IgD-negative memory B cell (primary cell): ENCODE measurements at regions not wholly inside any gene's neighbourhood (a gene's known extent, or its start where the extent isn't known, plus 50 kb on each side); places are given as distances from the start of the nearest gene placed in this dataset.
A peak's percentile ranks its signal among the peaks of the same experiment; 100 is the strongest.

Experiments
- H3K27ac Mint-ChIP-seq, 3 donors: one replicate each; pipeline ENCODE4 v1.8.0; 2020 to 2022; ENCODE audit warnings: mild to moderate bottlenecking in 3 of 3, mixed read lengths in 3 of 3, moderate library complexity in 1 of 3
- H3K27me3 Mint-ChIP-seq: one replicate; pipeline ENCODE4 v1.8.0; 2021; ENCODE audit warnings: mixed read lengths
- H3K36me3 Mint-ChIP-seq: one replicate; pipeline ENCODE4 v1.8.0; 2020; ENCODE audit warnings: mild to moderate bottlenecking, mixed read lengths
- H3K4me1 Mint-ChIP-seq, 3 donors: one replicate each; pipeline ENCODE4 v1.8.0; 2020 to 2022; ENCODE audit warnings: mixed read lengths in 3 of 3, mild to moderate bottlenecking in 1 of 3
- H3K4me3 Mint-ChIP-seq, 4 donors: one replicate each; pipeline ENCODE4 v1.8.0; 2020 to 2022; ENCODE audit warnings: mild to moderate bottlenecking in 4 of 4, mixed read lengths in 4 of 4, moderate library complexity in 3 of 4
- H3K9me3 Mint-ChIP-seq, 3 donors: one replicate each; pipeline ENCODE4 v1.8.0; 2020 to 2021; ENCODE audit warnings: mixed read lengths in 3 of 3, mild to moderate bottlenecking in 1 of 3

DNA sequence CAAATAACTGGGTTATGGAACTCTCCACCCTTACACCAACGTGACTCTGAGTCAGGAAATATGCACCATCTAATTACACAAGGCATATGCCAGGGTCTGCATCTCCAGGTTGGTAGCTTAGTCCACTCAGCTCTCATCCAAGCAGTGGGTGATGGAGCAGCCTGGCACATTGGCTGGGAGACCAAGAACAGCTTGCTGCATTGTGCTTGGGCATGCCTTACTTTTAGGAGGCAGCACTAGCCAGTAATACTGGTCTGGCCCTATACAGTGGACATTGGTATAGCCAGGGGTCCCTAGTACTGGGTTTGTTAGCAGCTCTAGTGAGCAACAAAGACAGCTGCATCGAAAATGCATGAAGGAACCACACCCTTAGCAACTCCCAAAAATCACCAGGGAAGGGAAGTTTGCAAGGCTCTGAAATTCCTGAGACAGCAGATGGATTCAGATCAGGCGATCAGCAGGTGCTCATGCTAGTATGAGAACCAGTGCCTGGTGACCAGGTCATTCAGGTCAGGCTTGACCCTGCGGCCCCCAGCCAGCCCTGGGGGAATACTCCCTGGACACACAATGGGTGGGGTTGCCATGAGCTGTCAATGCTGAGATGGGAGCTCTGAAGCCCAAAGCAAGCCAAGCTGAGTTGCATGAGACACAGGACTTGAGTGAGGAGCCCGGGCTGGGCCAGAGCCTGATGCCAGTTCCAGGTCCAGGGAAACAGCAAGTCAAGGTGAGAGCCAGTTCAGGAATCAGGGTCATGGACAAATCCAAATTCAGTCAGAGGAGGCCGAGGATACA lies 217.9 kb upstream of the ZMIZ1 start:
- no peak overlapping the region for H3K27ac Mint-ChIP-seq
- no peaks in the 10 kb centered on the region for H3K36me3 Mint-ChIP-seq
- H3K27me3 Mint-ChIP-seq: peaks cover 5% of the 10 kb centered on the region
- no peak overlapping the region for H3K4me3 Mint-ChIP-seq
- H3K4me1 Mint-ChIP-seq: no peaks in the 10 kb centered on the region
- H3K9me3 Mint-ChIP-seq: peaks cover 0 to 1% (median 0%) of the 10 kb centered on the region in 3 donors

DNA sequence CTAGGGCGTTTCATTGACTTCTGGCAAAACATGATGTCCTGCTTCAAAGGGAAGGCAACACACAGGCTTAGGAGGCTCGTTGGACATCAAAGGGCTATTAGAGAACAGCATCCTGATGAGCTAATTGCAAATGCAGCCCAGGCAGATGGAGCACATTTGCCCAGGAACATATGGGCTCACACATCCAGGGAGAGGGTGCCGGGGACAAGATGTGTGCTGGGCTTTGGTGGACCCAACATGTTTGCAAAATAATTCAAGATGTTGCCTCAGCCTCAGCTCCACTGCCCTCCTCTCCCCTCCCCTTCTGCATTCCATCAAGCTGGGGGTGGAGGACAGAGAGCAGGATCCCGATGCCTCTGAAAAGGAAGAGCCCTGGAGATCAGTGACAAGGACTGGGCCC lies 217.1 kb upstream of the ZMIZ1 start:
- peaks cover 3% of the 10 kb centered on the region for H3K27me3 Mint-ChIP-seq
- no peaks in the 10 kb centered on the region for H3K4me1 Mint-ChIP-seq
- H3K36me3 Mint-ChIP-seq: no peaks in the 10 kb centered on the region
- no peak overlapping the region for H3K27ac Mint-ChIP-seq
- peaks cover 0 to 1% (median 0%) of the 10 kb centered on the region in 3 donors for H3K9me3 Mint-ChIP-seq
- no peak overlapping the region for H3K4me3 Mint-ChIP-seq

DNA sequence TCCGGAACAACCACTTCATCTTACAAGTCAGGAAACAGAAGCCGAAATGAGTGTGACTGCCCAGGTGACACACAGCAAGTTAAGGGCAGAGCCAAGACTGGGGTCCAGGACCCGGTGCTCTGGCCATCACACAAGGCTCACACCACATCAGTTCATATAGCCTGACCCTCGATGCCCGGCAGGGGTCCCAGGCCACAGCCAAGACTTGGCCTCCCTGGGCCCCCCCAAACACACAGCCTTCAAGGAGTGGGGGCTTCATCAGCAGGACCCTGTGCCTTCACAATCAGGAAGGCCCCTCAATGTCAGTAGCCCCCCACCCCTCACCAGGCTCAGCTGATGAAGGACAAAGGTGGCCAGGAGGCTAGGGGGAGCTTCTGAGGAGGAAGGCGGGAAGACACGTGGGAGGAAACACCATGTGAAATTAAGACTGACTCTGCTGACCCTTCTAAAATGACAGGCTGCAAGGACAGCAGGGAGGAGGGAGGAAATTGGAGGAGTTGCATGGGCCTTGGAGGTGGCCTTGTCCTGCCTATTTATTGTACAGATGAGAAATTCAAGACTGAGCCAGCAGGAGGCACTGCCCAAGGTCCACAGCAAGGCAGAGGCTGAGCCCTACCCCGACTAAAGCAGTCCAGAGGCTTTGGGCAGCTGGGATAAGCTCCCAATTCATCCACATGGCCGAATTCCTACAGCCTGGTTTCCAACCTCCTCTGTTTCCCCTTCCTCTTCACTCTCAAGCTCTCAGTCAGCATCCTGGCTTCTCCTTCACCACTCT lies 216.1 kb upstream of the ZMIZ1 start:
- H3K27ac Mint-ChIP-seq: no peak overlapping the region
- peaks cover 3% of the 10 kb centered on the region for H3K27me3 Mint-ChIP-seq
- no peaks in the 10 kb centered on the region for H3K4me1 Mint-ChIP-seq
- no peak overlapping the region for H3K4me3 Mint-ChIP-seq
- no peaks in the 10 kb centered on the region for H3K36me3 Mint-ChIP-seq
- H3K9me3 Mint-ChIP-seq: peaks cover 0 to 1% (median 0%) of the 10 kb centered on the region in 3 donors

DNA sequence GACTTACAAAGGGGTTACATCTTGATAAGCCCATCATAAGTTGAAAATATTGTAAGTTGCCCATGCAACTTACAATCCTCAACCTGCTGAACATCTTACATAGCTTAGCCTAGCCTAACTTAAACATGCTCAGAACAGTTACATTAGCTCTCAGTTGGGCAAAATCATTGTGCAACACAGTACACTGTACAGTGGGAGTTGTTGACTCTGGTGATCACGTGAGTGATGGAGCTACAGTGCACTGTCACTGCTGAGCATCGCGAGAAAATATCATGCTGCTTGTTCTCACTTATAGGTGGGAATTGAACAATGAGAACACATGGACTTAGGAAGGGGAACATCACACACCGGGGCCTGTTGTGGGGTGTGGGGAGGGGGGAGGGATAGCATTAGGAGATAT lies 214.9 kb upstream of the ZMIZ1 start:
- H3K27ac Mint-ChIP-seq: no peak overlapping the region
- peaks cover 0 to 1% (median 0%) of the 10 kb centered on the region in 3 donors for H3K9me3 Mint-ChIP-seq
- no peaks in the 10 kb centered on the region for H3K4me1 Mint-ChIP-seq
- H3K4me3 Mint-ChIP-seq: no peak overlapping the region
- no peaks in the 10 kb centered on the region for H3K36me3 Mint-ChIP-seq
- peaks cover 3% of the 10 kb centered on the region for H3K27me3 Mint-ChIP-seq

DNA sequence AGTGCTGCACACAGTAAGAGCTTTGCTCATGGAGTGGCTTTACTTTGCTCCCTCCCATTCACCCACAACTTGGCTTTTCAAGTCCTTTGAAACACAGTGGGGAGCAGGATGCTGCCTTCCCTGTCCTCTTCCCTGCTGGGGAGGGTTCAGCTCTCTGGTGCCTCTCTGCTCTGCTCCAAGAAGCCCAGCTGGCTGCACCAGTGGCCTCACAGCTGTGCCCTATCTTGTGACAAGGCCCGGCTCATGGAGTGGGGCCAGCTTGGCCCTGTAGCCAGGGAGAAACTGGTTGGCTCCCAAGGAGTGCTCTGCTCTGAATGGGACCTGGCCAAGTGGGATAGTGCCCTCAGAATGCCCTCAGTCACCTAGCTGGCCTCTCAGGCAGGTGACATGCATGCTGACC lies 212.3 kb upstream of the ZMIZ1 start:
- Mint-ChIP-seq H3K4me1 (no peaks in the 10 kb centered on the region), H3K36me3 (no peaks in the 10 kb centered on the region), H3K4me3 (no peak overlapping the region), H3K9me3 (peaks cover 0 to 1% (median 0%) of the 10 kb centered on the region in 3 donors), H3K27ac (no peak overlapping the region), H3K27me3 (peaks cover 6% of the 10 kb centered on the region)

DNA sequence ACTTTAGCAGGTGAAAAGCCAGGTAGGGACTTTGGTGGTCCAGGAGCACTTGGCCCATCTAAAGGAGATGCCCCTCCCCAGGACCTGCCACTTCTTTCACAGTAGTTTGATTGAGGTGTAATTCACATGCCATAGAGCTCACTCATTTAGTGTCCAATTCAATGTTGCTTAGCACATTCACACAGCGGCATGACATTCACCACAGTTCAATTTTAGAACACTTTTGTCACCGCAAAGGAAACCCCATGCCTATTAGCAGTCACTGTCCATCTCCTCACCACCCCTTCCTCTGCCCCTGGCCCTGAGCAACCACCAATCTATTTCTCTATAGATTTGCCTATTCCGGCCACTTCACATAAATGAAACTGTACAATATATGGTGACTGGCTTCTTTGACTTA lies 211.6 kb upstream of the ZMIZ1 start:
- no peaks in the 10 kb centered on the region for H3K36me3 Mint-ChIP-seq
- H3K9me3 Mint-ChIP-seq: peaks cover 0 to 1% (median 0%) of the 10 kb centered on the region in 3 donors
- no peak overlapping the region for H3K27ac Mint-ChIP-seq
- H3K4me1 Mint-ChIP-seq: no peaks in the 10 kb centered on the region
- no peak overlapping the region for H3K4me3 Mint-ChIP-seq
- H3K27me3 Mint-ChIP-seq: peaks cover 6% of the 10 kb centered on the region

DNA sequence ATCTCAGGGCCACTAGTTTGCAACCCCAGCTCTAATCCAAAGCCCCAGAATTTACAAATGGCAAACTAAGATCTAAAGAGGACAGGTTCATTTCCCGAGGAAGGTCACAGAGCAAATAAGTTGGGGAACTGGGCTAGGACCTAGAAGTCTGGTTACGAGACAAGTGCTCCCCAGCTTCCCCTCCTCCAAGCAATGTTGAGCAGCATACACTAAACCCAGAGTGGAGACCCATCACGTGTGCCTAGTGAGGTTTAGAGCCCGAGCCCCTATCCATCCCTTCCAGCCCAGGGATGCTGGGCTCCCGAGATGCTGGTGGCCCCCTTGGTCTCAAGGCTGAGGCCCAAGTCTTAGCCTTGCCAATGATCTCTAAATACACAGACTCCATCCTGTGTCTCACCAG lies 209.5 kb upstream of the ZMIZ1 start:
- H3K4me3 Mint-ChIP-seq: no peak overlapping the region

DNA sequence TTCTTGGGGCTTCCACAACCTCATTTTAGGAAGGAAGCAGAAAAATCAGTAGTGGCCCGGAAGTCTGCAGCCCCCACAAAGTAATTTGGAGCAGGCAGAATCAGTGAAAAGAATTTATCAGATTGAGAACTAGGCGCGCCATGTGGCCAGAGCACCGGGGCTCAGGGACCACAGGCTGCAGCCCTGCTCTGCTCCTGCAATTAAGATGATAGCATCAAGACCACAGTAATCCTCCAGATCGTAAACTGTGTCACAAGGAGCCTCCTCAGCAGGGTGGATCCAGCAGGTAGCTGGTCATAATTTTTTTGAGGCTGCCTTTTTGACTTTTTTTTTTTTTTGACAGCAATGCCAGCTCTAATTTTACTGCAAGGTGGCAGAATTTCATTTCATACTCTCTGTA lies 209.0 kb upstream of the ZMIZ1 start:
- H3K9me3 Mint-ChIP-seq: peaks cover 0 to 1% (median 0%) of the 10 kb centered on the region in 3 donors
- no peak overlapping the region for H3K27ac Mint-ChIP-seq
- no peaks in the 10 kb centered on the region for H3K4me1 Mint-ChIP-seq
- H3K4me3 Mint-ChIP-seq: no peak overlapping the region
- H3K27me3 Mint-ChIP-seq: peaks cover 4% of the 10 kb centered on the region
- H3K36me3 Mint-ChIP-seq: peaks cover 2% of the 10 kb centered on the region

More for the DNA sequence above, 209.5 kb upstream of the ZMIZ1 start:
- Mint-ChIP-seq H3K27me3 (peaks cover 4% of the 10 kb centered on the region), H3K27ac (no peak overlapping the region), H3K36me3 (peaks cover 2% of the 10 kb centered on the region), H3K4me1 (no peaks in the 10 kb centered on the region), H3K9me3 (peaks cover 0 to 1% (median 0%) of the 10 kb centered on the region in 3 donors)

DNA sequence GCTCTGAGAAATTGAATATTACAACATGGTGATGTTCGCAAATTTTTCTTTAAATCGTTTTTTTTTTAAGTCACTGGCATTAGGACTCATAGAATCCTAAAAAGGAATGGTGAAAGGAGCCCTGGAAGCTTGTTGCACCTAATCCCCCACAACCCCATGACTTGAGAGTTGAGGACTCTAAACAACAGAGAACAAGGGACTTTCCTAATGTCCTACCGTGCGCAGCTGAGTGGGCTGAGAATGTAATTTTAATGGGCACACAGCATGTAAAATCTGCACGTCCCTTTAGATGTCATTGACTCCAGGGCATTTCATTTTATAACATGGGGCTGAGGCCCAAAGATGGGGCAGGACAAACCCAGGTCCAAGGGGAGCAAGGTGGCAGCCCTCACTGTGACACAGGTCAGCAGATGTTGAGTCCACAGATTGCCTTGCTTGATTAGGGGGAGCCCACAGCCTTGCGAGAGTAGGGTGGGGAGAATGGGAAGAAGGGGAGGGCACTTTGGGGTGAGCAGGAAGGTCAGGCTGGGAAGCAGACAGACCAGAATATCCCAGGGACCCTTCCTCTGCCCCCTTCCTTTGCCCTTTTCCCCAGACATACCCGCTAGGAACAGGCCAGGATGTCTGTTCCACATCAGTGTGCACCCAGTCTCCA lies 208.4 kb upstream of the ZMIZ1 start:
- Mint-ChIP-seq H3K4me3 (no peak overlapping the region), H3K36me3 (peaks cover 2% of the 10 kb centered on the region), H3K4me1 (no peaks in the 10 kb centered on the region), H3K9me3 (no peaks in the 10 kb centered on the region), H3K27ac (no peak overlapping the region), H3K27me3 (peaks cover 4% of the 10 kb centered on the region)

DNA sequence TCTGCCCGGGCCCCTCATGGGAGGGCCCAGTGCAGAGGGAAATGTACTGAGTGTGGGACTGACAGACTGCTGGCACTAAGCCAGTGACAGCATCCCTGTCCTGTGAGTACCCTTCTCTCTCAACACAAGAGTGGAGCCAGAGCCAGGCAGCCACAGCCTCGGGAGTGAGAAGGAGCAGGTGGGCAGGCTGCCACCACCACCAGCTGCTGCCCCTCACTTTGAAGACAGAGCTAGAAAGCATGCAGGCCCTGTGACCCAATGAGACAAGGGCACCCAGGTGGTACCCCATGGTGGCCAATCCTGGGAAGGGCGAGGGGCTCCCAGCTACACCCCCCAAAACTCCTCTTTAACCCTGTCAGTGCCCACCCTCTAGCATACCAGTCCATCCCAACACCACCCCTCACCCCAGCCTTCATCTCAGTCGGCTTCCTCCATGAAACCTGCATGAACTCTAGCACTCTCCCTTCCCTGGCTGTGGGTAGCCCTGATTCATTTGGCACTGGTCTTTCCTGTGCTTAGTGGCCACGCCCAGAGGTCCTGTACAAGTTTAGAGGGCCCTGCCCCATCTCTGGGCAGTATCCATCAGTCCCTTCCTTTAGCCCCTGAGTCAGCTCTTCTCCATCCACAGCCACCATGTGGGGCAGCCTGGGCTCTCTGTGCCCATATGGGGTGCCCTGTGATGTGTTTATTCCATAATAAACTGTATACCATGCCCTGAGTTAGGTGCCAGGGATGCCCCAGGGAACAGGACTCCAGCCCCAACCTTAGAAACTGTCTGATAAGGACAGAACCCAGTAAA lies 207.0 kb upstream of the ZMIZ1 start:
- no peak overlapping the region for H3K27ac Mint-ChIP-seq
- no peak overlapping the region for H3K4me3 Mint-ChIP-seq
- H3K9me3 Mint-ChIP-seq: no peaks in the 10 kb centered on the region
- H3K27me3 Mint-ChIP-seq: peaks cover 4% of the 10 kb centered on the region
- H3K36me3 Mint-ChIP-seq: peaks cover 2% of the 10 kb centered on the region
- no peaks in the 10 kb centered on the region for H3K4me1 Mint-ChIP-seq

DNA sequence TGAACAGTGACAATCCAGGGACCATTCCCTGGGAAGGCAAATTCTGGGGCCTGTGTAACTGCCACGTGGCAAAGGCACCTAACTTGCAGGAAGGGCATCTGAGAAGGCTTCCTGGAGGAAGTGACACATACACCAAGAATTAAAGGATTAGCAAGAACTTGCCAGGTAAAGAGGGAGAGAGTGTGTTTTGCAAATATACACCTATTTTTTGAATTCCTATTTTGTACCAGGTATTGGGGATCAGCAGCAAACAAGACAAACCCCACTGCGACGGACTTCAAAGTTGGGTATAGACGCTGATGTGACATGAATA lies 206.5 kb upstream of the ZMIZ1 start:
- Mint-ChIP-seq H3K9me3 (no peaks in the 10 kb centered on the region), H3K4me1 (no peaks in the 10 kb centered on the region), H3K27ac (no peak overlapping the region), H3K27me3 (peaks cover 5% of the 10 kb centered on the region), H3K4me3 (no peak overlapping the region), H3K36me3 (peaks cover 2% of the 10 kb centered on the region)

DNA sequence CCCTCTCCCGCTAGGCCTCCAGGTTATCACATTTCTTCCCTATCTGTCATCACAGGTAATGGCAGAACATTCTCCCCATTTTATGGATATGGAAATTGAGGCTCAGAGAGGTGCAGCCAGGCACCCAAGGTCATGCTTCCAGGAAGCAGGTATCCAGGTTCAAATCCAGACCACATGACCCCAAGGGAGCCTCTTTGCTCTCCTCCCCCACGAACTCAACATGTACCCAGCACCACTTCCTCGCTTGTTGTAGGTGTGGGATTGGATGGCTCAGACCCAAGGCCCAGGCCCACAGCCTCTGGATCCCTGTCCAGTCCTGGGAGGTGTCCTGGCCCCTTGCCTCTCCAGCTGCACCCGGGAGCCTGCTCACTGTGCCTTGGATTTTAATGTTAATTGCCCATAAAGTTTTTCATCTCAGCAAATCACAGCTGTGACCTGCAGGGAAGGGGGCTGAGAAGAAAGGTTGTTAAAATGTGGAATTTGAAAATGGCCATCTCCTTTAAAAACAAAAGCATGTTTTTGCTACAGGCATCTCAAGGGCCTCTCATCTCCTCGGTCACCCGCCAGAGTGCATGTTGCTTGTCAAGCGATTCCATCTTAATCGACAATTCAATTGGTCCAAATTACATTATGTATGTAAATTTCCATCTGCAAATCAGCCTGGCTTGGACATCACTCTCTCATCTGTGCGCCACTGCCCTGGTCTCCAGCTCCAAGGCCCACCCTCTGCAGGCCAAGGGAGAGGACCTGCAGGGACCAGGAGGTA lies 205.4 kb upstream of the ZMIZ1 start:
- H3K27me3 Mint-ChIP-seq: peaks cover 5% of the 10 kb centered on the region
- H3K27ac Mint-ChIP-seq: no peak overlapping the region
- peaks cover 2% of the 10 kb centered on the region for H3K36me3 Mint-ChIP-seq
- H3K4me3 Mint-ChIP-seq: no peak overlapping the region
- no peaks in the 10 kb centered on the region for H3K4me1 Mint-ChIP-seq
- H3K9me3 Mint-ChIP-seq: no peaks in the 10 kb centered on the region

DNA sequence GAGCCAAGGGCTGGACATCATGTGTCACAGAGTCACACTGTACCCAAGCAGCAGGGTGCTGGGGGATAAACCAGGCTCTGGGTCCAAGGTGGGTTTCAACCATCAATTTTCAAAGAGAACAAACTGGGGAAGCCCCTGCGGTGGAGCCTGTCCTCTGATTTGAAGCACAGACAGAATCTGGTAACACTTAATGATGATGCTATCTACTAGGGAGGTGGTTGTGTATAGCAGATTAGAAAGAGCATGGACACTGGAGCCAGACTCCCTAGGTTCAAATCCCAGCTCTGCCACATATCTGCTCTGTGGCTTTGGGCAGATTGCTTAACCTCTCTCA lies 204.9 kb upstream of the ZMIZ1 start:
- Mint-ChIP-seq H3K27ac (no peak overlapping the region), H3K4me3 (no peak overlapping the region), H3K27me3 (peaks cover 7% of the 10 kb centered on the region), H3K9me3 (no peaks in the 10 kb centered on the region), H3K4me1 (no peaks in the 10 kb centered on the region), H3K36me3 (peaks cover 2% of the 10 kb centered on the region)

DNA sequence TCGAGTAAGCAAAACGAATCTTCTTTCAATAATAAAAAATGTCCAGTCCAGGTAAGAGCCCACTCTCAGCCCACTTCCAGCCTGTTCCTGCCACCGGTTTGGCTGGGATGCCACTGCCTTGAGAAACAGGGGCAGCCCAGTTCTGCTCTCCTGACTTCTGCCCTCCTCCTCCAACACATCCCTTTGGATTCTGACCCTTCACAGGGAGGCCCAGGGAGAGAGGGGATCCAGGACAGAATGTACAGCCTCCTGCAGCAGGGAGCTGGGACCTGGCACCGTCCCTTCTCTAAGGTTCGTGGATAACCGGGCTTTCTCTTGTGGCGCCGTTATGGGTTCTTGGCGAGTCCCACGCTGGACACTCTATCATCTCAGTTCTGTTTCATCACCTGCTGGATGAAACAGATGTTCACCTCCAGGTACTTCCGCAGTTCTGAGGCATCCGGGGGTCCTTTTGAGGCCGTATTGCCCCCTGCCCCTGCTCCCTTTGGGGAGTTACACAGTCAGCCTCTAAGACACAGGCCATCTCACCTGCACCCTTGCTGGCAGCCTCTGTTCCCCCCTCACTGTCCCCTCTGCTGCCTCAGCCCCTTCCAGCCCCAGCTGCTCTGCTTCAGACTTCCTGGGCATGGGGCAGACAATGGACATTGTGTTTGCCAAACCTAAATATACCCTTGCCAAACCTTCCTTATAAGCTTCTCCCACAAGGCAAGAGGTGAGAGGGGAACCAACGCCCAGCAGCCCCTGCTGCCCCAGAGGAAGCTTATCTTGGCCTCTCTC lies 203.8 kb upstream of the ZMIZ1 start:
- H3K36me3 Mint-ChIP-seq: peaks cover 4% of the 10 kb centered on the region
- peaks cover 0 to 1% (median 0%) of the 10 kb centered on the region in 3 donors for H3K4me1 Mint-ChIP-seq
- H3K27me3 Mint-ChIP-seq: peaks cover 9% of the 10 kb centered on the region
- no peaks in the 10 kb centered on the region for H3K9me3 Mint-ChIP-seq
- peak overlapping the region in 1 of 4 donors; percentile 30 for H3K4me3 Mint-ChIP-seq
- no peak overlapping the region for H3K27ac Mint-ChIP-seq
